ENCODE measurements at regions not wholly inside any gene's neighbourhood (a gene's known extent, or its start where the extent isn't known, plus 50 kb on each side); places are given as distances from the start of the nearest gene placed in this dataset.

DNA sequence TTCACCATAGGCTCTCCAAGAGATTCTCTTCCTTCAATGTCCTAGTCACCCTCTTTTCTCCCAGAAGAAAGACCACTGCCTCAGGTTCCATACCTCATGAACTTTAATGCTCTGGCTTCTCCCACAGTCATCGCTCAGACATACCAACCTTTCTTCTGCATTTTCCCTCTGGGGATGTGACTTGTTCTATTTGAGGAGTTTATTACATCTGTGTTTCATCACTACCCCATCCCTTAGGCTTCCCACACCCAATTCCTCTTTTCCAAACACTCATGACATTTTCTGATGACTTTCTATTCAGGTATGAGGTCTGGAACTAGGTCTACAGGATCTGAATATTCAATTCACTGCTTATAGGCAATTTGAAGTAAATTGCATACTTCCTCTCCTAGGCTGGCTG, 298.6 kb upstream of the MAP2 start:
- DNase-seq = no peak
- Histone ChIP-seq H3K9ac (no peak overlapping the region), H3K27me3 (ENCODE audit: insufficient read depth) (no peaks in the 10 kb centered on the region), H3K9me2 (no peaks in the 10 kb centered on the region), H3K4me3 (ENCODE audit: low read depth in 2 of 2, low read length in 1 of 2) (no peak overlapping the region), H3K9me3 (no peaks in the 10 kb centered on the region), H3K4me2 (no peak overlapping the region), H3K79me2 (ENCODE audit: insufficient read depth) (no peaks in the 10 kb centered on the region), H4K20me1 (ENCODE audit: insufficient read depth) (no peaks in the 10 kb centered on the region), H3F3A (replicated peaks; ENCODE audit: insufficient read depth) (no peaks in the 10 kb centered on the region), H3K36me3 (replicated peaks in 1 of 2; ENCODE audit: control insufficient read depth in 1 of 2, insufficient read depth in 2 of 2, low read length in 1 of 2) (no peaks in the 10 kb centered on the region), H2AFZ (ENCODE audit: low read depth) (no peak overlapping the region), H3K4me1 (ENCODE audit: control insufficient read depth in 1 of 2, insufficient read depth in 2 of 2, low read depth in 1 of 2, low read length in 1 of 2) (no peaks in the 10 kb centered on the region), H3K27ac (ENCODE audit: low read depth in 2 of 2, low read length in 1 of 2) (no peak overlapping the region)
- TF ChIP-seq EZH2phosphoT487 (IDR thresholded peaks at IDR 0.05; ENCODE audit: borderline replicate concordance, low read depth) = no peak
- TF ChIP-seq, protein P1, sequence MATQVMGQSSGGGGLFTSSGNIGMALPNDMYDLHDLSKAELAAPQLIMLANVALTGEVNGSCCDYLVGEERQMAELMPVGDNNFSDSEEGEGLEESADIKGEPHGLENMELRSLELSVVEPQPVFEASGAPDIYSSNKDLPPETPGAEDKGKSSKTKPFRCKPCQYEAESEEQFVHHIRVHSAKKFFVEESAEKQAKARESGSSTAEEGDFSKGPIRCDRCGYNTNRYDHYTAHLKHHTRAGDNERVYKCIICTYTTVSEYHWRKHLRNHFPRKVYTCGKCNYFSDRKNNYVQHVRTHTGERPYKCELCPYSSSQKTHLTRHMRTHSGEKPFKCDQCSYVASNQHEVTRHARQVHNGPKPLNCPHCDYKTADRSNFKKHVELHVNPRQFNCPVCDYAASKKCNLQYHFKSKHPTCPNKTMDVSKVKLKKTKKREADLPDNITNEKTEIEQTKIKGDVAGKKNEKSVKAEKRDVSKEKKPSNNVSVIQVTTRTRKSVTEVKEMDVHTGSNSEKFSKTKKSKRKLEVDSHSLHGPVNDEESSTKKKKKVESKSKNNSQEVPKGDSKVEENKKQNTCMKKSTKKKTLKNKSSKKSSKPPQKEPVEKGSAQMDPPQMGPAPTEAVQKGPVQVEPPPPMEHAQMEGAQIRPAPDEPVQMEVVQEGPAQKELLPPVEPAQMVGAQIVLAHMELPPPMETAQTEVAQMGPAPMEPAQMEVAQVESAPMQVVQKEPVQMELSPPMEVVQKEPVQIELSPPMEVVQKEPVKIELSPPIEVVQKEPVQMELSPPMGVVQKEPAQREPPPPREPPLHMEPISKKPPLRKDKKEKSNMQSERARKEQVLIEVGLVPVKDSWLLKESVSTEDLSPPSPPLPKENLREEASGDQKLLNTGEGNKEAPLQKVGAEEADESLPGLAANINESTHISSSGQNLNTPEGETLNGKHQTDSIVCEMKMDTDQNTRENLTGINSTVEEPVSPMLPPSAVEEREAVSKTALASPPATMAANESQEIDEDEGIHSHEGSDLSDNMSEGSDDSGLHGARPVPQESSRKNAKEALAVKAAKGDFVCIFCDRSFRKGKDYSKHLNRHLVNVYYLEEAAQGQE (IDR thresholded peaks at IDR 0.05; ENCODE audit: low read depth, low read length) = no peak
- ChIA-PET POLR2A (no interaction called here), CTCF (no interaction called here)
- WGBS (ENCODE audit: low lambda C conversion rate) = 17% methylated on average over 1 of the region's 1 CpG

DNA sequence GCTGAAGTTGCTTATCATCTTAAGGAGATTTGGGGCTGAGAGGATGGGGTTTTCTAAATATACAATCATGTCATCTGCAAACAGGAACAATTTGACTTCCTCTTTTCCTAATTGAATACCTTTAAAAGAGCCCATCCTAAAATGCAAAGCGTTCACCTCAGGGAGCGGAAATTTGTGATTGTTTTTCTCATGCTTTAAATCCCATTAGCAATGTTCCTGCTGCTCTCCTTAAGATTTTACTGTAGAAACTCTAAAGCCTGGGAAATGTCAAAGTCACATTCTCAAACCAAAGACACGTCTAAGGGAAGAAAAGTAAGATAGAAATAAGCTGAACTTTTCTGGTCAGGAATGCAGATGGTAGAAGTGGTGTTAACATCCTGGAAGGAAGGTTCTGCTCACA, 285.8 kb upstream of the MAP2 start:
- Histone ChIP-seq H3K9ac (no peak overlapping the region), H3K27ac (ENCODE audit: low read depth in 2 of 2, low read length in 1 of 2) (no peak overlapping the region), H3F3A (replicated peaks; ENCODE audit: insufficient read depth) (no peaks in the 10 kb centered on the region), H3K9me2 (no peaks in the 10 kb centered on the region), H4K20me1 (ENCODE audit: insufficient read depth) (no peaks in the 10 kb centered on the region), H3K27me3 (ENCODE audit: insufficient read depth) (no peaks in the 10 kb centered on the region), H3K4me2 (no peak overlapping the region), H3K4me3 (ENCODE audit: low read depth in 2 of 2, low read length in 1 of 2) (no peak overlapping the region), H2AFZ (ENCODE audit: low read depth) (no peak overlapping the region), H3K36me3 (replicated peaks in 1 of 2; ENCODE audit: control insufficient read depth in 1 of 2, insufficient read depth in 2 of 2, low read length in 1 of 2) (no peaks in the 10 kb centered on the region), H3K9me3 (no peaks in the 10 kb centered on the region), H3K4me1 (ENCODE audit: control insufficient read depth in 1 of 2, insufficient read depth in 2 of 2, low read depth in 1 of 2, low read length in 1 of 2) (no peaks in the 10 kb centered on the region), H3K79me2 (ENCODE audit: insufficient read depth) (no peaks in the 10 kb centered on the region)
- ChIA-PET POLR2A (no interaction called here), CTCF (no interaction called here)
- DNase-seq = no peak
- 27% methylated on average over 3 of the region's 3 CpGs for WGBS (ENCODE audit: low lambda C conversion rate)
- TF ChIP-seq, protein P2, sequence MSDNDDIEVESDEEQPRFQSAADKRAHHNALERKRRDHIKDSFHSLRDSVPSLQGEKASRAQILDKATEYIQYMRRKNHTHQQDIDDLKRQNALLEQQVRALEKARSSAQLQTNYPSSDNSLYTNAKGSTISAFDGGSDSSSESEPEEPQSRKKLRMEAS (IDR thresholded peaks at IDR 0.05; ENCODE audit: low read depth) = no peak
- no peak for TF ChIP-seq MXI1 (IDR thresholded peaks at IDR 0.05; ENCODE audit: low read depth, low read length)
- no peak for TF ChIP-seq SIN3A (IDR thresholded peaks at IDR 0.05; ENCODE audit: borderline replicate concordance, low read depth, low read length)
- no peak for TF ChIP-seq ZBTB33 (IDR thresholded peaks at IDR 0.05; ENCODE audit: borderline replicate concordance, low read depth)
- no peak for TF ChIP-seq NRF1 (IDR thresholded peaks at IDR 0.05; ENCODE audit: low read depth, low read length)
- no peak for TF ChIP-seq FOXJ3 (CRISPR knock-in tag; IDR thresholded peaks at IDR 0.05)
- TF ChIP-seq GATA2 (CRISPR knock-in tag; IDR thresholded peaks at IDR 0.05) = no peak
- TF ChIP-seq TEAD4 (IDR thresholded peaks at IDR 0.05; ENCODE audit: borderline replicate concordance, insufficient read depth) = no peak
- no peak for TF ChIP-seq SMC3 (IDR thresholded peaks at IDR 0.05; ENCODE audit: low read depth, low read length)
- no peak for TF ChIP-seq MEF2A (IDR thresholded peaks at IDR 0.05; ENCODE audit: borderline replicate concordance, low read depth)
- TF ChIP-seq RXRA (IDR thresholded peaks at IDR 0.05; ENCODE audit: borderline replicate concordance, low read depth) = no peak
- TF ChIP-seq, protein P1 (IDR thresholded peaks at IDR 0.05; ENCODE audit: low read depth, low read length) = no peak
- TF ChIP-seq CHD2 (IDR thresholded peaks at IDR 0.05; ENCODE audit: low read length, partially characterized antibody) = no peak
- no peak for TF ChIP-seq TCF12 (IDR thresholded peaks at IDR 0.05)
- TF ChIP-seq JUND (IDR thresholded peaks at IDR 0.05) = no peak
- no peak for TF ChIP-seq EP300 (IDR thresholded peaks at IDR 0.05; ENCODE audit: borderline replicate concordance in 1 of 2, low read depth in 1 of 2, low read length in 1 of 2)
- TF ChIP-seq, protein P3, sequence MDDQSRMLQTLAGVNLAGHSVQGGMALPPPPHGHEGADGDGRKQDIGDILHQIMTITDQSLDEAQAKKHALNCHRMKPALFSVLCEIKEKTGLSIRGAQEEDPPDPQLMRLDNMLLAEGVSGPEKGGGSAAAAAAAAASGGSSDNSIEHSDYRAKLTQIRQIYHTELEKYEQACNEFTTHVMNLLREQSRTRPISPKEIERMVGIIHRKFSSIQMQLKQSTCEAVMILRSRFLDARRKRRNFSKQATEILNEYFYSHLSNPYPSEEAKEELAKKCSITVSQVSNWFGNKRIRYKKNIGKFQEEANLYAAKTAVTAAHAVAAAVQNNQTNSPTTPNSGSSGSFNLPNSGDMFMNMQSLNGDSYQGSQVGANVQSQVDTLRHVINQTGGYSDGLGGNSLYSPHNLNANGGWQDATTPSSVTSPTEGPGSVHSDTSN (IDR thresholded peaks at IDR 0.05) = no peak

Measured in SK-N-SH (cell line).